H1 (cell line): ENCODE measurements at regions not wholly inside any gene's neighbourhood (a gene's known extent, or its start where the extent isn't known, plus 50 kb on each side); places are given as distances from the start of the nearest gene placed in this dataset.

Experiments
- CTCF ChIA-PET: fragments of 300-600 bp; sonication (Branson Sonifier 250); formaldehyde crosslinking; loops from one replicate; lab custom pipeline; 2021; ENCODE audit not compliant: partially characterized antibody; lab: Charles Lee
- POLR2A ChIA-PET: fragments of 300-600 bp; sonication (Branson Sonifier 250); formaldehyde crosslinking; loops from one replicate; lab custom pipeline; 2021; ENCODE audit warnings: inconsistent platforms; ENCODE audit not compliant: partially characterized antibody; lab: Charles Lee
- DNase-seq, 2 experiments: peaks; one replicate each; pipeline versions ENCODE4 v3.0.0 to v3.0.0-alpha.2; 2010 to 2022; ENCODE audit warnings: low spot score in 2 of 2, low read depth in 1 of 2, mixed read lengths in 1 of 2
- FAIRE-seq: peaks from 2 replicates; lab custom pipeline; 2011; peaks lifted over from hg19 to GRCh38; lab: Jason Lieb, UNC
- H2AFZ ChIP-seq: 2 replicates; pipeline ENCODE4 v1.8.1; 2012; ENCODE audit warnings: low read length, inconsistent platforms
- H2AK5ac ChIP-seq: 2 replicates; pipeline ENCODE4 v1.6.1; 2013; ENCODE audit warnings: low read depth, low read length
- H2BK120ac ChIP-seq: replicated peaks from 2 replicates; pipeline ENCODE3; 2013; ENCODE audit warnings: low read depth, low read length, inconsistent platforms
- H2BK12ac ChIP-seq: 2 replicates; pipeline ENCODE4 v1.6.1; 2013; ENCODE audit warnings: low read depth, low read length
- H2BK15ac ChIP-seq: 2 replicates; pipeline ENCODE4 v1.6.1; 2013; ENCODE audit warnings: low read length
- H2BK20ac ChIP-seq: 2 replicates; pipeline ENCODE4 v1.6.1; 2013; ENCODE audit warnings: low read length
- H2BK5ac ChIP-seq: 2 replicates; pipeline ENCODE4 v1.6.1; 2013; ENCODE audit warnings: low read depth, low read length
- H3K14ac ChIP-seq: 2 replicates; pipeline ENCODE4 v1.6.1; 2013; ENCODE audit warnings: inconsistent platforms; ENCODE audit not compliant: insufficient read length
- H3K18ac ChIP-seq: 2 replicates; pipeline ENCODE4 v1.6.1; 2013; ENCODE audit warnings: low read length; ENCODE audit errors: extremely low read depth
- H3K23ac ChIP-seq: 2 replicates; pipeline ENCODE4 v1.6.1; 2013; ENCODE audit warnings: inconsistent platforms; ENCODE audit not compliant: insufficient read length
- H3K23me2 ChIP-seq: 2 replicates; pipeline ENCODE4 v1.6.1; 2013; ENCODE audit warnings: low read depth, low read length
- H3K27ac ChIP-seq: 2 replicates; pipeline ENCODE4 v1.6.1; 2011; ENCODE audit warnings: low read depth, low read length, inconsistent platforms
- H3K27me3 ChIP-seq, 4 experiments: replicated peaks in 1 of 4; 1 replicate in 1 of 4; 2 replicates in 3 of 4; pipeline versions ENCODE4 v1.6.1 to v1.8.1; 2011 to 2013; ENCODE audit warnings: low read length in 3 of 4, mild to moderate bottlenecking in 3 of 4, inconsistent platforms in 2 of 4, mixed read lengths in 2 of 4, moderate library complexity in 1 of 4; ENCODE audit not compliant: control insufficient read depth in 3 of 4, insufficient read depth in 3 of 4; ENCODE audit errors: extremely low read depth in 1 of 4
- H3K36me3 ChIP-seq, 4 experiments: 2 replicates each; pipeline versions ENCODE4 v1.6.1 to v1.8.1; 2011 to 2013; ENCODE audit warnings: mild to moderate bottlenecking in 4 of 4, low read length in 3 of 4, moderate library complexity in 2 of 4, control low read depth in 1 of 4, inconsistent platforms in 1 of 4; ENCODE audit not compliant: insufficient read depth in 4 of 4, control insufficient read depth in 2 of 4
- H3K4ac ChIP-seq: replicated peaks from 2 replicates; pipeline ENCODE3; 2013; ENCODE audit warnings: low read length, low read depth, mixed read lengths, inconsistent platforms; ENCODE audit not compliant: insufficient read length
- H3K4me1 ChIP-seq, 4 experiments: replicated peaks in 1 of 4; 1 replicate in 1 of 4; 2 replicates in 3 of 4; pipeline versions ENCODE4 v1.6.1 to v1.8.1; 2011 to 2013; ENCODE audit warnings: low read length in 3 of 4, inconsistent platforms in 2 of 4, mixed read lengths in 1 of 4; ENCODE audit not compliant: insufficient read depth in 4 of 4, control insufficient read depth in 3 of 4
- H3K4me2 ChIP-seq, 2 experiments: 2 replicates each; pipeline versions ENCODE4 v1.6.1 to v1.8.1; 2011 to 2013; ENCODE audit warnings: low read depth in 2 of 2, low read length in 2 of 2, control low read depth in 1 of 2, inconsistent platforms in 1 of 2, mild to moderate bottlenecking in 1 of 2; ENCODE audit not compliant: insufficient read depth in 1 of 2
- H3K4me3 ChIP-seq, 4 experiments: fragments of 200-600, 300-600 bp in 1 of 4; sonication (generic), shearing (Covaris generic), sonication (Bioruptor Twin) in 1 of 4; 2 replicates each; pipeline versions ENCODE4 v1.5.1 to v1.8.1; 2011 to 2016; ENCODE audit warnings: low read length in 4 of 4, low read depth in 3 of 4, control low read depth in 2 of 4, inconsistent platforms in 2 of 4, mild to moderate bottlenecking in 2 of 4, mixed read lengths in 1 of 4, moderate library complexity in 1 of 4; ENCODE audit not compliant: insufficient read depth in 2 of 4; ENCODE audit errors: extremely low read depth in 1 of 4
- H3K56ac ChIP-seq: replicated peaks from 2 replicates; pipeline ENCODE3; 2013; ENCODE audit warnings: low read depth, mild to moderate bottlenecking, mixed read lengths, low read length, inconsistent platforms; ENCODE audit not compliant: insufficient read length
- H3K79me1 ChIP-seq: 2 replicates; pipeline ENCODE4 v1.6.1; 2013; ENCODE audit warnings: low read depth, low read length, control low read depth
- H3K79me2 ChIP-seq, 2 experiments: 2 replicates each; pipeline versions ENCODE4 v1.6.1 to v1.8.1; 2012 to 2013; ENCODE audit warnings: low read length in 2 of 2, mild to moderate bottlenecking in 2 of 2, inconsistent platforms in 1 of 2; ENCODE audit not compliant: insufficient read depth in 2 of 2, control insufficient read depth in 1 of 2
- H3K9ac ChIP-seq, 4 experiments: replicated peaks in 1 of 4; 1 replicate in 1 of 4; 2 replicates in 3 of 4; pipeline versions ENCODE4 v1.6.1 to v1.8.1; 2011 to 2013; ENCODE audit warnings: low read depth in 3 of 4, low read length in 3 of 4, control low read depth in 2 of 4, mild to moderate bottlenecking in 2 of 4, moderate library complexity in 2 of 4, inconsistent platforms in 1 of 4; ENCODE audit errors: extremely low read depth in 1 of 4
- H3K9me3 ChIP-seq, 2 experiments: 2 replicates each; pipeline versions ENCODE4 v1.6.1 to v1.8.1; 2012 to 2013; ENCODE audit warnings: mild to moderate bottlenecking in 2 of 2, moderate library complexity in 2 of 2, control low read depth in 1 of 2, inconsistent platforms in 1 of 2, low read depth in 1 of 2, low read length in 1 of 2, mixed read lengths in 1 of 2; ENCODE audit not compliant: insufficient read depth in 2 of 2
- H4K20me1 ChIP-seq, 2 experiments: replicated peaks in 1 of 2; 2 replicates each; pipeline versions ENCODE3 to v1.8.1; 2011 to 2013; ENCODE audit warnings: inconsistent platforms in 2 of 2, low read length in 2 of 2, mild to moderate bottlenecking in 1 of 2; ENCODE audit not compliant: insufficient read depth in 2 of 2, control insufficient read depth in 1 of 2
- H4K5ac ChIP-seq: 2 replicates; pipeline ENCODE4 v1.6.1; 2013; ENCODE audit warnings: low read length, low read depth, mixed read lengths, inconsistent platforms; ENCODE audit not compliant: insufficient read length
- H4K8ac ChIP-seq: 2 replicates; pipeline ENCODE4 v1.8.0; 2013; ENCODE audit warnings: mild to moderate bottlenecking, moderate library complexity, low read length, inconsistent platforms; ENCODE audit not compliant: insufficient read depth; ENCODE audit errors: extremely low read depth
- H4K91ac ChIP-seq: replicated peaks from 2 replicates; pipeline ENCODE3; 2013; ENCODE audit warnings: low read length, mixed read lengths, inconsistent platforms; ENCODE audit not compliant: insufficient read length
- ASH2L ChIP-seq: fragments of 200-600, 300-600 bp; sonication (generic); IDR thresholded peaks from one replicate; pipeline ENCODE4 v1.7.1; 2017; ENCODE audit warnings: low read length
- GTF2F1 ChIP-seq: IDR thresholded peaks from 2 replicates; pipeline ENCODE4 v1.6.1; 2012; ENCODE audit warnings: low read depth, low read length, improper control_type of control experiment, borderline replicate concordance
- HDAC2 ChIP-seq, 2 experiments: fragments of 300-600 bp in 1 of 2; sonication (generic) in 1 of 2; IDR thresholded peaks; 2 replicates each; pipeline ENCODE4 v1.6.1; 2011 to 2012; ENCODE audit warnings: low read depth in 2 of 2, low read length in 2 of 2, mild to moderate bottlenecking in 2 of 2, moderate library complexity in 2 of 2, borderline replicate concordance in 1 of 2, inconsistent platforms in 1 of 2
- JUND ChIP-seq: IDR thresholded peaks from 2 replicates; pipeline ENCODE4 v1.6.1; 2011; ENCODE audit warnings: mild to moderate bottlenecking, improper control_type of control experiment, low read length
- RXRA ChIP-seq: IDR thresholded peaks from 2 replicates; pipeline ENCODE4 v1.6.1; 2011; ENCODE audit warnings: low read depth, mild to moderate bottlenecking, low read length, moderate library complexity; ENCODE audit not compliant: insufficient read depth
- SRF ChIP-seq: IDR thresholded peaks from 2 replicates; pipeline ENCODE4 v1.6.1; 2011; ENCODE audit warnings: mild to moderate bottlenecking, low read depth, low read length, moderate library complexity
- WGBS, 2 experiments: shearing (Covaris generic) in 1 of 2; methylation state at CpG; one replicate each; pipeline versions ENCODE4 v1.1.6 to v1.1.7; 2013 to 2015; ENCODE audit warnings: low lambda C conversion rate in 2 of 2, mixed read lengths in 2 of 2, inconsistent platforms in 1 of 2, low coverage in 1 of 2, missing lambda C conversion rate in 1 of 2; ENCODE audit not compliant: insufficient replicate concordance in 2 of 2, insufficient coverage in 1 of 2, insufficient read length in 1 of 2; ENCODE audit errors: extremely low coverage in 1 of 2, missing lambda C conversion rate in 1 of 2; 5-methylcytosine and 5-hydroxymethylcytosine counted together

GRCh38 chr11:30712749-30713148 lies 126.6 kb upstream of the MPPED2 start:
- no peaks in the 10 kb centered on the region for H3K27me3 ChIP-seq
- no peak overlapping the region for H3K9ac ChIP-seq
- no peak overlapping the region for H3K27ac ChIP-seq
- FAIRE-seq (no peak), DNase-seq (no peak)
- no peak overlapping the region for H3K23ac ChIP-seq
- no peak overlapping the region for H2BK5ac ChIP-seq
- no peak overlapping the region for H4K91ac ChIP-seq
- H3K14ac ChIP-seq, result no peak overlapping the region
- POLR2A ChIA-PET, result no interaction called here
- 87% methylated on average over 2 of the region's 2 CpGs; no CpG with 5 or more reads in 1 of the 2 experiments for WGBS, 2 experiments
- no peaks in the 10 kb centered on the region for H3K79me1 ChIP-seq
- CTCF ChIA-PET, result no interaction called here
- no peak overlapping the region for H4K8ac ChIP-seq
- H3K4me1 ChIP-seq, result no peaks in the 10 kb centered on the region
- no peaks in the 10 kb centered on the region for H4K20me1 ChIP-seq
- H4K5ac ChIP-seq, result no peak overlapping the region
- H2BK15ac ChIP-seq, result no peak overlapping the region
- no peak overlapping the region for H2BK120ac ChIP-seq
- H2AFZ ChIP-seq, result no peak overlapping the region
- H3K36me3 ChIP-seq, result no peaks in the 10 kb centered on the region
- H2BK12ac ChIP-seq, result no peak overlapping the region
- H3K4me2 ChIP-seq, result no peak overlapping the region
- TF ChIP-seq RXRA (no peak), JUND (no peak), SRF (no peak), ASH2L (no peak), HDAC2 (IDR thresholded peaks at IDR 0.05; ENCODE audit: borderline replicate concordance in 1 of 2, low read depth in 2 of 2, low read length in 2 of 2) (no peak), GTF2F1 (no peak)
- no peak overlapping the region for H3K18ac ChIP-seq
- no peaks in the 10 kb centered on the region for H3K9me3 ChIP-seq
- H3K4me3 ChIP-seq, result no peak overlapping the region
- no peaks in the 10 kb centered on the region for H3K79me2 ChIP-seq
- H3K4ac ChIP-seq, result no peak overlapping the region
- H3K23me2 ChIP-seq, result no peaks in the 10 kb centered on the region
- H2AK5ac ChIP-seq, result no peak overlapping the region
- no peak overlapping the region for H3K56ac ChIP-seq
- H2BK20ac ChIP-seq, result no peak overlapping the region
